OCI-LY7 (cell line): ENCODE measurements at regions not wholly inside any gene's neighbourhood (a gene's known extent, or its start where the extent isn't known, plus 50 kb on each side); places are given as distances from the start of the nearest gene placed in this dataset.

Source experiments
- BruUV-seq: library from RNA; stranded (reverse); fragments of 400-500 nt; replicated peaks from 2 replicates; lab custom pipeline; 2021; lab: Mats Ljungman, UMichigan
- CTCF ChIA-PET: fragments of 300-600 bp; sonication (Branson Sonifier 250); formaldehyde crosslinking; loops from one replicate; lab custom pipeline; 2022; ENCODE audit warnings: antibody characterized with exemption; ENCODE audit not compliant: unreplicated experiment; lab: Charles Lee
- POLR2A ChIA-PET: fragments of 300-600 bp; sonication (Branson Sonifier 250); formaldehyde crosslinking; loops from one replicate; lab custom pipeline; 2022; ENCODE audit warnings: antibody characterized with exemption; lab: Charles Lee
- DNase-seq: peaks from one replicate; pipeline ENCODE4 v3.0.0-alpha.2; 2015; ENCODE audit warnings: low spot score
- H2AFZ ChIP-seq: fragments of 200-600 bp; sonication (generic), shearing (Covaris generic); 2 replicates; pipeline ENCODE4 v1.6.1; 2014; ENCODE audit warnings: mild to moderate bottlenecking, antibody characterized with exemption, low read length, moderate library complexity
- H3K27ac ChIP-seq: fragments of 200-600 bp; sonication (generic); 2 replicates; pipeline ENCODE4 v1.5.1; 2014; ENCODE audit warnings: mixed run types, low read depth, mild to moderate bottlenecking, moderate library complexity, low read length, inconsistent platforms; ENCODE audit not compliant: poor library complexity, severe bottlenecking
- H3K36me3 ChIP-seq: fragments of 200-600 bp; sonication (generic); 2 replicates; pipeline ENCODE4 v1.6.1; 2014; ENCODE audit warnings: mild to moderate bottlenecking, antibody characterized with exemption, low read length, moderate library complexity, mixed read lengths; ENCODE audit not compliant: insufficient read depth
- H3K4me1 ChIP-seq: fragments of 200-600 bp; sonication (generic); 2 replicates; pipeline ENCODE4 v1.5.1; 2014; ENCODE audit warnings: mild to moderate bottlenecking, low read length; ENCODE audit not compliant: insufficient read depth, poor library complexity, severe bottlenecking
- H3K4me2 ChIP-seq: fragments of 200-600 bp; sonication (generic); 2 replicates; pipeline ENCODE4 v1.6.1; 2014; ENCODE audit warnings: mild to moderate bottlenecking, low read length
- H3K4me3 ChIP-seq: fragments of 200-600 bp; sonication (generic); 2 replicates; pipeline ENCODE4 v1.5.1; 2014; ENCODE audit warnings: mild to moderate bottlenecking, low read depth, low read length; ENCODE audit not compliant: poor library complexity, severe bottlenecking
- H3K79me2 ChIP-seq: fragments of 200-600 bp; sonication (generic); 2 replicates; pipeline ENCODE4 v1.6.1; 2016; ENCODE audit warnings: low read depth, mild to moderate bottlenecking, low read length, moderate library complexity, mixed read lengths; ENCODE audit not compliant: insufficient read depth
- H3K9me2 ChIP-seq: fragments of 200-600 bp; sonication (generic); 2 replicates; pipeline ENCODE4 v1.6.1; 2016; ENCODE audit warnings: mild to moderate bottlenecking, low read length, mixed read lengths; ENCODE audit not compliant: insufficient read depth
- H3K9me3 ChIP-seq: fragments of 200-600 bp; sonication (generic); 2 replicates; pipeline ENCODE4 v1.6.1; 2014; ENCODE audit warnings: mild to moderate bottlenecking, mixed run types, low read length, mixed read lengths
- H4K20me1 ChIP-seq: fragments of 200-600 bp; sonication (generic); 2 replicates; pipeline ENCODE4 v1.6.1; 2014; ENCODE audit warnings: mild to moderate bottlenecking, antibody characterized with exemption, low read length, moderate library complexity, mixed read lengths; ENCODE audit not compliant: insufficient read depth
- EZH2phosphoT487 ChIP-seq: fragments of 200-600 bp; sonication (generic); IDR thresholded peaks from 2 replicates; pipeline ENCODE4 v1.6.1; 2018; ENCODE audit warnings: low read depth, borderline replicate concordance, mild to moderate bottlenecking, mixed run types, antibody characterized with exemption, low read length, moderate library complexity, mixed read lengths
- intact Hi-C: fragments of 100-400 bp; cut with micrococcal nuclease; formaldehyde crosslinking; loops from one replicate; pipeline ENCODE4 v1.10.0; 2022; ENCODE audit not compliant: unreplicated experiment
- TF ChIP-seq, protein P1 (sequence below): fragments of 200-600 bp; sonication (generic); conservative IDR thresholded peaks from 2 replicates; pipeline ENCODE4 v1.5.1; 2014; ENCODE audit warnings: mild to moderate bottlenecking, antibody characterized with exemption, low read length, moderate library complexity, mixed read lengths

DNA sequence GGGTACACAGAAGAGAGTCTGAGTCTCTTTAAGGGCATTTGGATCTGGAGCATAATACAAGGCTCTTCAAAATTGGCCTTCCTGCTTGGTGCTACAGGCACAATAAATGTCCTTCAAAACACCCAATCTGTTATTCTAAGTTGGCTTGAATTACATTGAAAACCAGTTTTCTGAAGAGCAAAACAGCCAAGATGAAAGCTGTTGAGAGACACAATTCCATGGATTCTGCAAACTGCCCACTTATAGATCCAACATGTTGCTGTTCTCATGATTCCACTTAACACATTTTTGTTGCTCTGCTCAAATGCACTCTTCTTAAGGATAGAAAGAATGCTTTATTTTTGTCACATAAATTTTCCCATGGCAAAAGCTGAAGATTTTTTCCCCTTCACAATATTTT is 525.9 kb upstream of the CDH8 start:
- TF ChIP-seq EZH2phosphoT487 = no peak
- TF ChIP-seq, protein P1, sequence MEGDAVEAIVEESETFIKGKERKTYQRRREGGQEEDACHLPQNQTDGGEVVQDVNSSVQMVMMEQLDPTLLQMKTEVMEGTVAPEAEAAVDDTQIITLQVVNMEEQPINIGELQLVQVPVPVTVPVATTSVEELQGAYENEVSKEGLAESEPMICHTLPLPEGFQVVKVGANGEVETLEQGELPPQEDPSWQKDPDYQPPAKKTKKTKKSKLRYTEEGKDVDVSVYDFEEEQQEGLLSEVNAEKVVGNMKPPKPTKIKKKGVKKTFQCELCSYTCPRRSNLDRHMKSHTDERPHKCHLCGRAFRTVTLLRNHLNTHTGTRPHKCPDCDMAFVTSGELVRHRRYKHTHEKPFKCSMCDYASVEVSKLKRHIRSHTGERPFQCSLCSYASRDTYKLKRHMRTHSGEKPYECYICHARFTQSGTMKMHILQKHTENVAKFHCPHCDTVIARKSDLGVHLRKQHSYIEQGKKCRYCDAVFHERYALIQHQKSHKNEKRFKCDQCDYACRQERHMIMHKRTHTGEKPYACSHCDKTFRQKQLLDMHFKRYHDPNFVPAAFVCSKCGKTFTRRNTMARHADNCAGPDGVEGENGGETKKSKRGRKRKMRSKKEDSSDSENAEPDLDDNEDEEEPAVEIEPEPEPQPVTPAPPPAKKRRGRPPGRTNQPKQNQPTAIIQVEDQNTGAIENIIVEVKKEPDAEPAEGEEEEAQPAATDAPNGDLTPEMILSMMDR = no peak
- Histone ChIP-seq H3K36me3 (no peaks in the 10 kb centered on the region), H2AFZ (no peak overlapping the region), H3K9me2 (no peaks in the 10 kb centered on the region), H3K4me3 (no peak overlapping the region), H3K79me2 (no peaks in the 10 kb centered on the region), H3K4me2 (no peak overlapping the region), H4K20me1 (no peaks in the 10 kb centered on the region), H3K4me1 (no peaks in the 10 kb centered on the region), H3K9me3 (no peaks in the 10 kb centered on the region), H3K27ac (no peak overlapping the region)
- ChIA-PET POLR2A (interaction anchor here (0.9 kb wide), 1 partner anchor 14 kb away, joined by 3 read pairs; no protein-coding TSS in a partner anchor), CTCF (no interaction called here)
- intact Hi-C loops = no loop called here
- BruUV-seq = no TSS peak
- DNase-seq = no peak

DNA sequence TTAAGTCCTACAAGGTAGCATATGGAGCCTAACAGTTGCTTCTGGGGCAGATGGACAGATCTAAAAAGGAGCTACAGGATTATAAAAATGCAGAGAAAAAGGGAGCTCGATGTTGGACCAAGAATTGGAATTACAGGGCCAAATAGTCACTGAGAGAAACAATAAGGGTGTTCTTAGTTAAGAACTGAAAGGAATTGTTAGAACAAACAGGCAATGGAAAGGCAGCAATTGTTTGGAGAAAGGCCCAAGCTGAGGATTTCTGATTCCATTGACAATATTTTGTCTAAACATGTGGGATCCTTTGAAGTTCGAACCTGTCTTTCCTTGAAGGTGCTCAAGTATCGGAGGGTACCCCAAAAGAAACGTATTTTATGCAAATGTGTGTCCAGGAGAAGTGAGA is 513.6 kb upstream of the CDH8 start:
- CTCF ChIA-PET = no interaction called here
- H3K9me3 ChIP-seq = no peaks in the 10 kb centered on the region

DNA sequence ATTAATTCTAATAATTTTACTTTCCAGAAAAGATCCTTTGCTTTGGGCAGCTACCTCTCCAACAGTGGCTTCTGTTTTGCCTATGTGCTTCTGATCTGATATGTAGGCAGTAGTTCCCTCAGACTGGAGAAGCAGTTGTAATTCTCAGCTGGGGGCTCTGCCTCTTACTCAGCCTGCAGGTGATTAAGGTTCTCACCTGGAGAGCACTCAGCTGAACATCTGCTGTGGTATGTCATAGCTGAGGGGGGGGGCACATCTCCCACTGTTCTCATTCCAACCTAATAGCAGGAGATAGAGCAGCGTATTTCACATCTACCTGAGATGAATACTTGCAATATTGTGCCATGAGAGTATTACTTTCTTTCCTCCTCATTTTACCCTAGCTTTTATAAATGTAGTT is 511.9 kb upstream of the CDH8 start:
- H3K4me1 ChIP-seq = no peaks in the 10 kb centered on the region
- POLR2A ChIA-PET = interaction anchor here (1.0 kb wide), 1 partner anchor 14 kb away, joined by 3 read pairs; no protein-coding TSS in a partner anchor
- no TSS peak for BruUV-seq

More for the DNA sequence above, 513.6 kb upstream of the CDH8 start:
- no TSS peak for BruUV-seq
- Histone ChIP-seq H3K4me3 (no peak overlapping the region), H3K4me2 (no peak overlapping the region), H2AFZ (no peak overlapping the region), H3K4me1 (no peaks in the 10 kb centered on the region), H3K79me2 (no peaks in the 10 kb centered on the region), H4K20me1 (no peaks in the 10 kb centered on the region), H3K36me3 (no peaks in the 10 kb centered on the region), H3K27ac (no peak overlapping the region), H3K9me2 (no peaks in the 10 kb centered on the region)
- POLR2A ChIA-PET = interaction anchor here (0.6 kb wide), 1 partner anchor 16 kb away, joined by 3 read pairs; no protein-coding TSS in a partner anchor
- TF ChIP-seq, protein P1 = no peak
- no peak for TF ChIP-seq EZH2phosphoT487
- no peak for DNase-seq
- intact Hi-C loops = no loop called here

More for the DNA sequence above, 511.9 kb upstream of the CDH8 start:
- TF ChIP-seq, protein P1 = no peak
- no peak for TF ChIP-seq EZH2phosphoT487
- H3K27ac ChIP-seq = no peak overlapping the region
- no peaks in the 10 kb centered on the region for H3K79me2 ChIP-seq
- no peak overlapping the region for H2AFZ ChIP-seq
- CTCF ChIA-PET = no interaction called here
- no peak overlapping the region for H3K4me3 ChIP-seq
- DNase-seq = no peak
- intact Hi-C loops = no loop called here
- H3K4me2 ChIP-seq = no peak overlapping the region
- no peaks in the 10 kb centered on the region for H4K20me1 ChIP-seq
- no peaks in the 10 kb centered on the region for H3K9me2 ChIP-seq
- no peaks in the 10 kb centered on the region for H3K36me3 ChIP-seq
- no peaks in the 10 kb centered on the region for H3K9me3 ChIP-seq
